ENCODE measurements at regions not wholly inside any gene's neighbourhood (a gene's known extent, or its start where the extent isn't known, plus 50 kb on each side); places are given as distances from the start of the nearest gene placed in this dataset.

DNA sequence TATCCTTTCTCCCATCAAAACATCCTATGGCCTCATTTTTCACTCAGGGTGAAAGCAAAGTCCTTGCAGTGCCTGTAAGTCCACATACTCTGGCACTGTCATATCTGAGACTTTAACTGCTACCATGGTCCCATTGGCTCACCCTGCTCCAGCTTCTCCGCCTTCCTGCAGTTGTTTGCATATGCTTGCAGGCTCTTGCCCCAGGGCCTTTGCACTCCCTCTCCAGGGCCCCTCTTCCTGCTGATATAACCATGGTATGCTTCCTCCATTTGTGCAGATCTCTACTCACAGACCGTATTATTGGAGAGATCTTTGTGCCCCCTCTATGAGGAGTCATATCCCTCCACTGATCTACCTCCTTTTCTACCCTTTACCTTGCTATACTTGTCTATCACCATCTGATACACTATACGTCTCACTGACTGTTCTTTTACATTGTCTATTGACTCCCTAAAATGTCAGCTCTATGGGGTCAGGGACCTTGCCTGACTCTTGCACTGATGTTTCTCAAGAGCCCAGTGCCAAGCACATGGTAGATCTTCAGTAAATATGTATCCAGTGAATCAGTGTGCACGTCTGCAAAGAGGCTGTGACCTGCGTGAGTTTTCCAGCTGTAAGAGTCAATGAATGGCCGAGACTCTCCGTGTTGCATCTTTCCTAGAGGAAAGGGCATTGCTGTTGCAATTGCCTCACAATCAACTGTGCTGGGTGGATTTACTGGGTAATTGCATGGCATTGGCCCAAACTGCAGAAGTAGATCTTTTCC is 81.7 kb upstream of the CPEB4 start:
- TF ChIP-seq GATA3 (IDR thresholded peaks at IDR 0.05; ENCODE audit: low read depth, low read length): no peak
- TF ChIP-seq GATA2 (IDR thresholded peaks at IDR 0.05; ENCODE audit: low read depth, low read length): no peak
